ENCODE measurements at regions not wholly inside any gene's neighbourhood (a gene's known extent, or its start where the extent isn't known, plus 50 kb on each side); places are given as distances from the start of the nearest gene placed in this dataset.
"Not testable (repeated sequence)": the region's sequence is repeated elsewhere in the genome, so short reads cannot be mapped to it uniquely, and the experiment has no call there.

- DNase-seq, result no peak
Measured at GRCh38 chr16:54808890-54809289, 121.8 kb upstream of the IRX5 start.

DNA sequence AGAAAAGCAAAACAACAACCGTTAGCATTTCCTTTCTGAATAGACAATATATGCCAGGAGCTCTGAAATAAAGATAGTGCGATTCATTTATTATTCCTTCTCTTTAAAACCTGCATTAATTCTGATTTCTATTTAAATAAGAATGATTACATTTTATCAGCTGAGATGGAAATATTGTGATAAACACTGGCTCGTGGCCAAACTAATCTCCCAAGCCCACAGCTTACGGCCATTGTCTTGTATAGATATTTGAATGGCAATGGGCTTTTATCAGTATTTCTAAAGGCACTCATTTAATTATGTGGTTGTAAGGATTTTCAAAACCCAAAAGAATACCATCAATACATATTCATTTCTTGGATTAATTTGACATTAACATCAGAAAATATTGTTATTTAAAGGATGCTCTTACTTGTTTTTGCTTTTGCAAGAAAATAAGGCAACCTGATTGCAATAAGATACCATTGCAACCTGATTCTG is 123.7 kb upstream of the IRX5 start:
- no peak for DNase-seq

GRCh38 chr16:54806378-54806777 is 124.3 kb upstream of the IRX5 start:
- no peak for DNase-seq

DNA sequence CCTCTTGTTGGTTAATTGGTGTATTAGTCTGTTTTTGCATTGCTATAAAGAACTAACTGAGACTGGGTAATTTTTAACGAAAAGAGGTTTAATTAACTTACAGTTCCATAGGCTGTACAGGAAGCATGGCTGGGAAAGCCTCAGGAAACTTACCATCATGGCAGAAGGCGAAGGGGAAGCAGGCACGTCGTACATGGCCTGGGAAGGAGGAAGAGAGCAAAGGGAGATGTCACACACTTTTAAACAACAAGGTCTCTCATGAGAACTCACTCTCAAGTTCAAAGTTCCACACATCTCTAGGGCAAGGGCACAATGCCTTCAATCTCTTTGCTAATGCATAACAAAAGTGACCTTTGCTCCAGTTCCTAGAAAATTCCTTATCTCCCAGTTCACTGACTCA is 125.0 kb upstream of the IRX5 start:
- no peak for DNase-seq

- peak; percentile 38 for DNase-seq
Measured at GRCh38 chr16:54801057-54801844, 129.4 kb upstream of the IRX5 start.

- DNase-seq, result no peak
Measured at GRCh38 chr16:54798267-54798666, 132.4 kb upstream of the IRX5 start.

DNA sequence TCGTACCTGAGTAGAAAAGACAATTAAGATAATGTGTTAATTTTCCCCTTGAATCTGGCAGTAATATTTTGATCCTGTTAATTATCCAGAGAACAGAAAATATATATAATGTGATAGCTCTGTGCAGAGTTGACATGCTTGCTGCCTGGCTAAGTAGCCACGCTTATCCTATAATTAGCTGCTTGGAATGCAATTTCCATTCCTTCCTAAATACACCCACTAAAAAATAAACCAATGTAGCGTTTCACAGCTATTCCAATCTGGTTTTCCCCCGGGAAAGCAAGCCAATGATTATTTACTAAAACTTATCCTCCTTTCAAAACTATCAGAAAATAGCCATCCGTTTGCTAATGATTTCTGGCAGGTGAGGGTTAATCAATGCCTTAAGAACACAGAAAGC is 134.5 kb upstream of the IRX5 start:
- DNase-seq, result peak; percentile 37

DNA sequence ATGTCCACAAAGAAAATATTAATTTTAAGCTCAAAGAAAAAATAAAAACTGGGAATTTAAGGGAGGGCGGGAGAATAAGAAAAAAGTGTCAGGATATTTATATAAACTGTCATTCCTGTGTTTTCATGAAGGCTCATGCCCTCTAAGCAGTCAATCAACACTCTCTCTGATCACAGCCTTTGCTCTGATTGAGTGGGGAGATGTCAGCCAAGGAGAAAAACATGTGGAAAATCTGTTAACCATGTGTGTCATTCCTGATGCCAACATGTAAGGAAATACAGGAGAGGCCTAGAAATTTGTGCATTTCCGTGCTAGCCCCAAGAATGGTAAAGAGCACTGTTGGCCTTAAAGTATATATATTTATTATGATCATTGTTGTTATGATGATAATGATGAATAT is 137.9 kb upstream of the IRX5 start:
- peak; percentile 39 for DNase-seq

- DNase-seq, result no peak
Measured at GRCh38 chr16:54787045-54787444, 143.6 kb upstream of the IRX5 start.

- DNase-seq, result no peak
Measured at GRCh38 chr16:54783980-54784379, 146.7 kb upstream of the IRX5 start.

GRCh38 chr16:54783226-54783625 is 147.4 kb upstream of the IRX5 start:
- no peak for DNase-seq

DNA sequence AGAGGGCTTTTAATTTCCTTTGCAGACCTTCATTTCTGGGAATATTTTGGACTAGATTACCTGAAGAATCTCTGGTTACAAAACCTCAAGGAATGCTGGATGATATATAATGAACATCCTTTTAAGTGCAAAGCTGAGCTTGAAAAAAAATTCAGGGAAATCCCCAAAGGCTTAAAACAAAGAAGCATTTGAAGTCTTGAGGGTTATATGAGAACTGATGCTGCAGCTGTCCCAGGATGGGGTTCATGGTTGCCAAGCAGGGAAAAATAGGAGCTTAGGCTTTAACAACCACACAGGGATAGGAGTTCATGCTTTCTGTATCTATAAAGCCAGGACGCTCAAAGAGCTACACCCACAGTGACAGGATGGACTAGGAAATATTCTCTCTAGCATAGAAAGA is 150.4 kb upstream of the IRX5 start:
- DNase-seq, result no peak

DNA sequence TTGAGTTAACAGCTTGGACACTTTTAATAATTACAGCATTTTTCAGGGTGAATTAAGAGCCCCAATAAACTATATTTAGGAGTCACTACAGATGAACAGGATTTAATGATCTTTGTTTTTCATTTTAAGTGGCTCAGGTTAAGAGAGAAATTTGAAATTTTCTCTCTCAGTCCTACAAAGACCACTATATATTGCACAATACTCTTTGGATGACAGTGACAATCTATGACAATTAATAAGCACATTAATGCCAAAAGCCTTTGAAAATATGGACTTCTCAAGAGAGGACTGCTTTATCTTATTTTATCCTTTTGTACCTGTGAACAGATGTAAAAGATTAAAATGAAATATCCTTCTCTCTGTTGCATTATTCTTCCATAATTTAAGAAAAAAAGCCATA is 151.1 kb upstream of the IRX5 start:
- no peak for DNase-seq

DNA sequence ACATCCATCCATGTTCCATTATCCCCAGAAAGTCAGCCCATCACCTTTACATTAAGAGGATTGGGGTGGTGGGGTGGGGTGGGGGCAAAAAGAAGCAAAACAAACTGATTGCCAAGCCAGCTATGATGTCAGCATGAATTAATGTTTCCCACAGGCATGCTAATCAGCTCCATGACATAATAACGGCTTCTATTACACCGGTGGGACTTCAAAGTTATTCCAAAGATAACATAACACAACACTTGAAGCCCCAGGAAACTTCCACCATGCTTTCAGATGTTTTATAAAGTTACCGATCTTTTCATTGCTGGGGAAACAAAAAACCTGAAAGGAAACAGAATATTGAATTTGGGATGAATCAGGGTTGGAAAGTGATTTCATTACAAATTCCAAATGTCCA is 155.9 kb upstream of the IRX5 start:
- DNase-seq, result no peak

- DNase-seq, result no peak
Measured at GRCh38 chr16:54772400-54772799, 158.3 kb upstream of the IRX5 start.

DNA sequence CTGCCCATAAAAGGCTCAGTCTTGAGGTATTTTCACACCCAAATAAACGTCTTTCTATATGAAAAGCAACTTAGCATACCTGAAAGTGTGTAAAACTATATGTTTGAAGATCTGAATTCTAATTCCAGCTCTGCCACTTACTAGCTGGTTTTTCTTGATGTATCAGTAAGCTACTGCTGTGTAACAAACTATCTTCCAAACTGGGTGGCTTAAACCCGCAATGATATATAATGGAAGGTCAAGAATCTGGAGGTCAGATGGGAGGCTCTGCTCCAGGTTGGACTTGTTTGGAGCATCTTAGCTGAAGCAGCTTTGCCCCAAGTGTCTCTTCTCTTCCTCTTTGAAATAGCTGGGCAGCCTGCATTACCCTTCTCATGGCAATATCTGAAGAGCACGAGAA is 164.3 kb upstream of the IRX5 start:
- DNase-seq, result no peak

- no peak for DNase-seq
Measured at GRCh38 chr16:54750249-54750648, 180.4 kb upstream of the IRX5 start.

DNA sequence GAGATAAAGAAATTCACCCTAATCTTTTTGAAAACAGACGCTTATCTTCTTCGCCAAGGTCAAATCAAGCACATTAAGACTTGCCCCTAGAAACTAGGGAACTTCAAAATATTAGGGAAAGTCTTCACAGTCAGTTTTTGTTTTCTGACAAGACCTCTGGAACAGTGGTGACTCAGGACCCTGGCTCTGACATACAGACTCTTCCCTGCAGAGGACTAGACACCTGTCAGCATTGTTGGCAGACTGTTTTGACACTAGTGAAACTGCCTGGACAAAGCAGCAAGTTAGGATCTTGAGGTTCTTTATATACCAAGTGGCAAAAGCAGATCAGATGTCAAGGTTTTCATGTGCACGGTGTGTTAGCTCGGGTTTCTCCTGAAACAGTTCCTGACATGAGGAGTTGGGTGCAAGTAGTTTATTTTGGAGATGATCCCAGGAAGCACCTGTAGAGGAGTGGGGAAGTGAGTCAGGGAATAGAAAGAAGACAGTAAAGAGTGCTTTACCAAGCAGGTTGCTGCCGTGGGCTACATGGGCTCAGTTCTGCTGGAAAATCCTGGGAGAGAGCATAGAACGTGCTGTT is 182.0 kb upstream of the IRX5 start:
- DNase-seq, result no peak

DNA sequence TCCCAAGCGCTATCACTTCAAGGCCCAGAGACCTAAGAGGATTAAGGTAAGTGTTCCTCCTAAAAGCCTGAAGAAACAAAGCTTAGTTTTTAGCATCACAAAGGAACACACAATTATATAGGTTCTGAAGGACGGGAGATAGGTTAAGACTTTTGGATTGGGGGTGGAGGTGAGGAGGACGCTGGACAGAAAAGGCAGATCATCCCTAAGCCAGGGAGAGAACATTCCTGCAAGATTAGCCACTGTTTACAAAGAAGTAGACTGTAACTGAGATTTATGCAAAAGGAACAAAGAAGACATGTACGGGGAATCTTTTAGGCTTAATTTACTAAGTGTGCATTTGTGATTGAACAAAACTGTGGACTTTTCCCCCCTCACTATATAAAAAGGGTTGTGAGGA is 184.1 kb upstream of the IRX5 start:
- DNase-seq, result no peak

DNA sequence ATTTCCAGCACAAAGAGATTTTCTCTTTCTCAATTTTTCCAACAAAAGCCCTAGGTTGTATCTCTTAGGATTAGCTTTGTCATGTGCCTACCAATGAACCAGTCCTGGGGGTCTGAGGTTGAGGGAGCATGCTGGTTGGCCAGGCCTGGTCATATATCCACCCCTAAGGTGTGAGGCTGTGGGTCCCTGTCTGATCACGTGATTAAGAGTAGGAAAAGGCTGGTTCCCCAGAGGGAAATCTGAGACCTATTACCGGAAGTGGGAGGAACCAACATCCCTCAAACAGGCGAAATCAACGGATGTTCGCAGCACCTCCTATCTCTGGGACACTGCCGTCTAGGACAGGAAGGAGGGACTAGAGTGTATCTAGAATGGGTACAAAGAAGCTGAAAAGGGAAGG is 185.7 kb upstream of the IRX5 start:
- no peak for DNase-seq

- DNase-seq, result peak; percentile 50
Measured at GRCh38 chr16:54742436-54742835, 188.2 kb upstream of the IRX5 start.

DNA sequence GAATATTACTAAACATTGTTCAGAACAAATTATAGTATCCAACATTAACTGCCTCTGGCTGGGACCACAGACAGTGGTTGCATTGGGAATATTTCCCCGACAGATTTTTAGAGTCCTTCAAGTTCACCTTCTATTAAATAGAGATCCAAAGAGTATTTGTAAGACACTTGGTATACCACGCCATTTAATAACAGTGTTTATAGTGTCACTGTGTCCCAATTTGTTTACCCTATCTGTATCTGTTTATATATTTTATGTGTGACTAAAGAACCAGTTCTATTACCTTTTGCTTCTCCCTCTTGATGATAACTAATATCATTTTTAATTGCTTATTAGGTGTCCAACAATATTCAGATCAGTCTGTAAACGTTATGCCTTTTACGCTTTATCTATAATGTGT is 191.3 kb upstream of the IRX5 start:
- DNase-seq, result no peak

DNA sequence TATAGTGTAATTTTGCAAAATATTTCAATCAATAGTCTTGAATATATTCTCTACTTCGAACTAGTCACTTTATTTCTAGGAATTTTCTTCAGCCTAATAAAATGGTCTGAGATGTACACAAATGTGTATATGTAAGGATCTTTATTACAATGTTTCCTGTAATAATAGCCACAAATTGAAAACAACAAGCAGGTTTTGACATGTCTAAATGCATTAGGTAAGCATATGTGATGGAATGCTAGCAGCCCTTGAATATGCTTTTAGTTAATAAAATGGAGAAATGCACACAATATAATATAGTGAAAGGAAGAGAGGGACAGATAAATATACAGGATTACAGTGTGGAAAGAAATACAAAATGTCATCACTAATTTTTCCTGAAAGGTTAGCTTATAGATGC is 196.5 kb upstream of the IRX5 start:
- no peak for DNase-seq

GRCh38 chr16:54727696-54728095 is 203.0 kb upstream of the IRX5 start:
- DNase-seq, result not testable (repeated sequence)
